ENCODE measurements at regions not wholly inside any gene's neighbourhood (a gene's known extent, or its start where the extent isn't known, plus 50 kb on each side); places are given as distances from the start of the nearest gene placed in this dataset.

GRCh38 chr13:40197049-40197448, 469.4 kb downstream of the FOXO1 start:
- no peak overlapping the region for H2AFZ ChIP-seq (ENCODE audit: low read depth, low read length)
- DNase-seq (ENCODE audit: low read depth) (no peak), FAIRE-seq (no peak)
- Mint-ChIP-seq H3K27me3 (ENCODE audit: low read depth, unreplicated experiment) (peaks cover 2% of the 10 kb centered on the region), H3K9me3 (ENCODE audit: unreplicated experiment) (peaks cover 5% of the 10 kb centered on the region), H3K27ac (ENCODE audit: unreplicated experiment) (no peak overlapping the region), H3K36me3 (ENCODE audit: low read depth, unreplicated experiment) (no peaks in the 10 kb centered on the region), H3K4me1 (ENCODE audit: low read depth, unreplicated experiment) (no peaks in the 10 kb centered on the region), H3K4me3 (ENCODE audit: unreplicated experiment) (no peak overlapping the region)
- H3K4me1 ChIP-seq (ENCODE audit: insufficient read depth, low read length): peaks cover 9% of the 10 kb centered on the region
- H3K9me3 ChIP-seq (ENCODE audit: insufficient read depth, low read depth, low read length): no peaks in the 10 kb centered on the region
- H3K9ac ChIP-seq (ENCODE audit: low read length): no peak overlapping the region
- no peak overlapping the region for H3K4me3 ChIP-seq (ENCODE audit: insufficient read depth, low read depth, low read length)
- no peaks in the 10 kb centered on the region for H4K20me1 ChIP-seq (ENCODE audit: insufficient read depth, low read length)
- no peak overlapping the region for H3K27ac ChIP-seq (ENCODE audit: low read depth, low read length)
- peaks cover 2% of the 10 kb centered on the region for H3K27me3 ChIP-seq (ENCODE audit: insufficient read depth, low read length)
- no peak overlapping the region for H3K4me2 ChIP-seq (ENCODE audit: low read length)
- H3K36me3 ChIP-seq (ENCODE audit: insufficient read depth, low read length): no peaks in the 10 kb centered on the region
- H3K79me2 ChIP-seq (ENCODE audit: insufficient read depth, low read length): no peaks in the 10 kb centered on the region
- TF ChIP-seq EZH2 (IDR thresholded peaks at IDR 0.05; ENCODE audit: insufficient read depth, low read length) (no peak), CTCF (IDR thresholded peaks at IDR 0.05; ENCODE audit: insufficient read depth, low read depth, low read length) (no peak)

GRCh38 chr13:40197936-40198595, 468.4 kb downstream of the FOXO1 start:
- Mint-ChIP-seq H3K9me3 (ENCODE audit: unreplicated experiment) (peaks cover 5% of the 10 kb centered on the region), H3K36me3 (ENCODE audit: low read depth, unreplicated experiment) (no peaks in the 10 kb centered on the region), H3K27me3 (ENCODE audit: low read depth, unreplicated experiment) (peaks cover 2% of the 10 kb centered on the region), H3K27ac (ENCODE audit: unreplicated experiment) (no peak overlapping the region), H3K4me1 (ENCODE audit: low read depth, unreplicated experiment) (no peaks in the 10 kb centered on the region), H3K4me3 (ENCODE audit: unreplicated experiment) (no peak overlapping the region)
- FAIRE-seq (no peak), DNase-seq (ENCODE audit: low read depth) (no peak)
- Histone ChIP-seq H2AFZ (ENCODE audit: low read depth, low read length) (no peak overlapping the region), H3K36me3 (ENCODE audit: insufficient read depth, low read length) (no peaks in the 10 kb centered on the region), H3K4me1 (ENCODE audit: insufficient read depth, low read length) (peaks cover 7% of the 10 kb centered on the region), H3K27ac (ENCODE audit: low read depth, low read length) (no peak overlapping the region), H3K9me3 (ENCODE audit: insufficient read depth, low read depth, low read length) (no peaks in the 10 kb centered on the region), H3K9ac (ENCODE audit: low read length) (no peak overlapping the region), H3K4me3 (ENCODE audit: insufficient read depth, low read depth, low read length) (no peak overlapping the region), H3K4me2 (ENCODE audit: low read length) (no peak overlapping the region), H4K20me1 (ENCODE audit: insufficient read depth, low read length) (no peaks in the 10 kb centered on the region), H3K79me2 (ENCODE audit: insufficient read depth, low read length) (no peaks in the 10 kb centered on the region), H3K27me3 (ENCODE audit: insufficient read depth, low read length) (peaks cover 2% of the 10 kb centered on the region)
- TF ChIP-seq EZH2 (IDR thresholded peaks at IDR 0.05; ENCODE audit: insufficient read depth, low read length): no peak
- no peak for TF ChIP-seq CTCF (IDR thresholded peaks at IDR 0.05; ENCODE audit: insufficient read depth, low read depth, low read length)

DNA sequence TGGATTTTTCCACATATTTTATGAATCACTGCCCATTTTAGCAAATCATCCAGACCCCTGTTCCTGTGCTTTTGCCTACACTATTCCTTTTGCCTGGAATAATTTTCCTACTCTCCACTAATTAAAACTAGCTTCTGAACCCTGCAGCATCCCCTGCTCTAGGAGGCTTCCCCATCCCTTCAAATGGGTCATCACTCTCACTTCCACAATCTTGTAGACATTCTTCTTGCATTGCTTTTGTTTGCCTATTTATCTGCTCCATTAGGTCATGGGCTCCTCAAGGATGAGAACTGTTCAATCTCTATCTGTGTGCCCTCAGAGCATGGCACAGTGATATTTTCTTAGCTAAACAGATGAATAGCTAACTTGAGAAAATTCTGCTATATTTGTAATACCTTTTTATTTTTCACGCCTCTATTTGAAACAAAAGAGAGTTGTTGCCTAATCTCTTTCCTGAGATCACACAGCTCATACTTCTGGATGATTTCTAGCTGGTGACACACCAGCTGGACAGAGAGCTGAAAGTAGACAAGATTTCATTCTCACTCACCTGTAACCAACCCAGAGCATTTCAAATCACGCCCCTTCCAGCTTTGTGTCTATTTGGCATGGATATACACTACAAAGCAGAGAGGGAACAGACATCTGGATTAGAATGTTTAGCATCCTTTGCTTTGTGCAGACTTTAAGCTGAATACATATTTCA, 466.0 kb downstream of the FOXO1 start:
- Histone ChIP-seq H3K4me2 (ENCODE audit: low read length) (no peak overlapping the region), H4K20me1 (ENCODE audit: insufficient read depth, low read length) (no peaks in the 10 kb centered on the region), H3K4me1 (ENCODE audit: insufficient read depth, low read length) (peaks cover under 1% of the 10 kb centered on the region), H3K79me2 (ENCODE audit: insufficient read depth, low read length) (no peaks in the 10 kb centered on the region), H3K27me3 (ENCODE audit: insufficient read depth, low read length) (peaks cover 2% of the 10 kb centered on the region), H3K4me3 (ENCODE audit: insufficient read depth, low read depth, low read length) (no peak overlapping the region), H3K9ac (ENCODE audit: low read length) (no peak overlapping the region), H3K36me3 (ENCODE audit: insufficient read depth, low read length) (no peaks in the 10 kb centered on the region), H2AFZ (ENCODE audit: low read depth, low read length) (no peak overlapping the region), H3K9me3 (ENCODE audit: insufficient read depth, low read depth, low read length) (no peaks in the 10 kb centered on the region), H3K27ac (ENCODE audit: low read depth, low read length) (no peak overlapping the region)
- H3K4me3 Mint-ChIP-seq (ENCODE audit: unreplicated experiment): no peak overlapping the region
- no peak for DNase-seq (ENCODE audit: low read depth)
- H3K27ac Mint-ChIP-seq (ENCODE audit: unreplicated experiment): no peak overlapping the region
- TF ChIP-seq EZH2 (IDR thresholded peaks at IDR 0.05; ENCODE audit: insufficient read depth, low read length): no peak
- TF ChIP-seq CTCF (IDR thresholded peaks at IDR 0.05; ENCODE audit: insufficient read depth, low read depth, low read length): no peak
- peaks cover 2% of the 10 kb centered on the region for H3K27me3 Mint-ChIP-seq (ENCODE audit: low read depth, unreplicated experiment)
- no peak for FAIRE-seq
- no peaks in the 10 kb centered on the region for H3K4me1 Mint-ChIP-seq (ENCODE audit: low read depth, unreplicated experiment)
- H3K9me3 Mint-ChIP-seq (ENCODE audit: unreplicated experiment): peaks cover 2% of the 10 kb centered on the region
- H3K36me3 Mint-ChIP-seq (ENCODE audit: low read depth, unreplicated experiment): no peaks in the 10 kb centered on the region

Data from astrocyte (in vitro differentiated cells and primary cell).